Effector memory CD8-positive, alpha-beta T cell (primary cell): ENCODE measurements at regions not wholly inside any gene's neighbourhood (a gene's known extent, or its start where the extent isn't known, plus 50 kb on each side); places are given as distances from the start of the nearest gene placed in this dataset.

Experiments used
- ATAC-seq: fragments of 150-1000 bp; cut with Tn5 transposase; replicated peaks from 2 replicates; pipeline ENCODE4 v1.10.0; 2021; ENCODE audit warnings: mild to moderate bottlenecking, moderate library complexity
- DNase-seq, 3 experiments: peaks; one replicate each; pipeline ENCODE4 v3.0.0; 2021
- H3K27ac Mint-ChIP-seq, 2 donors: one replicate each; pipeline ENCODE4 v1.8.0; 2022; ENCODE audit warnings: mild to moderate bottlenecking in 2 of 2, mixed read lengths in 2 of 2, moderate library complexity in 2 of 2
- H3K27me3 Mint-ChIP-seq, 2 donors: one replicate each; pipeline ENCODE4 v1.8.0; 2022; ENCODE audit warnings: mixed read lengths in 2 of 2
- H3K36me3 Mint-ChIP-seq: one replicate; pipeline ENCODE4 v1.8.0; 2022; ENCODE audit warnings: mild to moderate bottlenecking, moderate library complexity, mixed read lengths; ENCODE audit not compliant: insufficient read depth
- H3K4me1 Mint-ChIP-seq, 2 donors: one replicate each; pipeline ENCODE4 v1.8.0; 2022; ENCODE audit warnings: low read depth in 2 of 2, mixed read lengths in 2 of 2
- H3K4me3 Mint-ChIP-seq, 2 donors: one replicate each; pipeline ENCODE4 v1.8.0; 2022; ENCODE audit warnings: mild to moderate bottlenecking in 2 of 2, mixed read lengths in 2 of 2, moderate library complexity in 2 of 2
- H3K9me3 Mint-ChIP-seq, 2 donors: one replicate each; pipeline ENCODE4 v1.8.0; 2022; ENCODE audit warnings: mixed read lengths in 2 of 2

DNA sequence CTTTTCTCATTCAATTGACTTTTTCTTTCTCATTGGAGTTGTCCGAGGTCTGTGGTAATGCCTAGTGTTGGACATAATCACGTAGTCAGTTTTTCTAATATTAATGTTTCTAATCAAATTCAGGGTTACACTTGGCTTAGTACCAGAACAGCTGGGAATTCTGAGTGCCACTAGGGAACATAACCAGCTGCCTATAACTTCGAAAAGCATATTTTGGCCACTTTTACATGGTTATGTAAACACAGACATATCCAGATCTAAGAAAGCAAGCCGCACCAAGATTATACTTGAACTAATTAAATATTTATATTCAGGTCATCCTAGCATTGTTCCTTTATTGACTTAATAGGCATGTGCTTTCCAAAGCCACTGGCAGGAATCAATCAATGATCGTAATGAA, 91.1 kb upstream of the ARHGAP28 start:
- Mint-ChIP-seq H3K4me1 (no peaks in the 10 kb centered on the region), H3K27me3 (no peaks in the 10 kb centered on the region), H3K36me3 (no peaks in the 10 kb centered on the region), H3K9me3 (peaks cover 7 to 13% of the 10 kb centered on the region in 2 donors), H3K4me3 (no peak overlapping the region), H3K27ac (no peak overlapping the region)
- DNase-seq, result no peak
- ATAC-seq, result no peak

DNA sequence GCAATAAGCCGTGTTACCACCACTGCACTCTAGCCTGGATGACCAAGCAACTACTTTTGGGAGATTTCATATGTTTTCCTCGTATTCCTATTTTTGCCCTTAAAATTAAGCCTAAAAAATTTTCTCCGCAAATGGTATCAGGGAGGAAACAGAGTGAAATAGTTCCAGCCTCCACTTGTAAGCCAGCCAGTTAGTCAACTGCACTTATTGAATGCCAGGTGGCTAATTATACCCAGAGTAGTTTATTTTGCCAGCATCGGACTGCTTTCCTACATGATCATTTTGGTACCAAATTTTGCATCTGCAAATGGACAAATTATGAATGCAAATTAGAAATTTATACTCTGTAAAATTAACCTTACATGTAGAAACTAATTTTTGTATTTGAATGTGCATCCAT, 90.2 kb upstream of the ARHGAP28 start:
- Mint-ChIP-seq H3K36me3 (no peaks in the 10 kb centered on the region), H3K4me1 (no peaks in the 10 kb centered on the region), H3K27me3 (no peaks in the 10 kb centered on the region), H3K9me3 (peaks cover 12 to 13% of the 10 kb centered on the region in 2 donors), H3K27ac (no peak overlapping the region), H3K4me3 (no peak overlapping the region)
- ATAC-seq (no peak), DNase-seq (no peak)

DNA sequence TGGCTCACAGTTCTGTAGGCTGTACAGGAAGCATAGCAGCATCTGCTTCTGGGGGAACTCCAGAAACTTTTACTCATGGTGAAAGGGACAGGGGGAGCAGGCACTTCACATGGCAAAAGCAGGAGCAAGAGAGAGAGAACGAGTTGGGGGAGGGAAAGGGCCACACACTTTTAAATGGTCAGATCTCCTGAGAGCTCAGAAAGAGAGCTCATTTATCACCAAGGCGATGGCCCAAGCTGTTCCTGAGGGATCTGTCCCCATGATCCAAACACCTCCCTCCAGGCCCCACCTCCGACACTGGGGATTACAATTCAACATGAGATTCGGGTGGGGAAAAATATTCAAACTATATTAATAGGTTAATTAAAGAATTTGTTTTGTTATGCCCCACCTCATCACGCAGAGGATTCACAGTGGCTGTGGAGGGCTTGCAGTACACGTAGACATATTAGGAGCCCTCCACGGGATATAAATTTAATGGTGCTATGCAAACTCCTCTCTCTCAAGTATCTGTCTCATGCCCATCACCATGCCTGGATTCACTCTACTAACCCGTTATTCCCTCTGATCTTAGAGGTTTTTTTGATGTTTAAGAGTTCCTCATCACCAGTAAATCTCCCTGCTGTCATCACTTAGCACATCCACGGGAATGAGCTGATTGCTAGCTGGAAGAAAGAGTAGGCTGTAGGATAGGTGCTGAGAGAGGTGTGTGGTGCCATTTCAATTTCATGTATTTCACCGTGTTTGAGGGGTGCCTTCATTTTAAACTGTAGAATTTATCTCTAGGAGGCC, 84.5 kb upstream of the ARHGAP28 start:
- H3K27me3 Mint-ChIP-seq, result no peaks in the 10 kb centered on the region
- no peaks in the 10 kb centered on the region for H3K4me1 Mint-ChIP-seq
- H3K36me3 Mint-ChIP-seq, result no peaks in the 10 kb centered on the region
- peaks cover 14% of the 10 kb centered on the region in 2 donors for H3K9me3 Mint-ChIP-seq
- H3K4me3 Mint-ChIP-seq, result no peak overlapping the region
- H3K27ac Mint-ChIP-seq, result no peak overlapping the region
- ATAC-seq (no peak), DNase-seq (no peak)

- Mint-ChIP-seq H3K9me3 (peaks cover 14 to 23% of the 10 kb centered on the region in 2 donors), H3K4me1 (no peaks in the 10 kb centered on the region), H3K4me3 (no peak overlapping the region), H3K27ac (no peak overlapping the region), H3K27me3 (no peaks in the 10 kb centered on the region), H3K36me3 (no peaks in the 10 kb centered on the region)
- ATAC-seq (no peak), DNase-seq (no peak)
Observed at GRCh38 chr18:6646801-6647200, 82.7 kb upstream of the ARHGAP28 start.

- Mint-ChIP-seq H3K4me3 (no peak overlapping the region), H3K4me1 (no peaks in the 10 kb centered on the region), H3K27me3 (no peaks in the 10 kb centered on the region), H3K9me3 (peaks cover 17 to 25% of the 10 kb centered on the region in 2 donors), H3K36me3 (no peaks in the 10 kb centered on the region), H3K27ac (no peak overlapping the region)
- ATAC-seq (no peak), DNase-seq (no peak)
Observed at GRCh38 chr18:6648581-6648980, 80.9 kb upstream of the ARHGAP28 start.

GRCh38 chr18:6649421-6650126, 79.9 kb upstream of the ARHGAP28 start:
- Mint-ChIP-seq H3K27ac (no peak overlapping the region), H3K27me3 (no peaks in the 10 kb centered on the region), H3K4me3 (no peak overlapping the region), H3K4me1 (no peaks in the 10 kb centered on the region), H3K36me3 (no peaks in the 10 kb centered on the region), H3K9me3 (peaks cover 15 to 30% of the 10 kb centered on the region in 2 donors)
- DNase-seq (no peak), ATAC-seq (no peak)

GRCh38 chr18:6650127-6650507, 79.4 kb upstream of the ARHGAP28 start:
- DNase-seq (no peak), ATAC-seq (no peak)
- H3K36me3 Mint-ChIP-seq, result no peaks in the 10 kb centered on the region
- no peaks in the 10 kb centered on the region for H3K27me3 Mint-ChIP-seq
- H3K9me3 Mint-ChIP-seq, result peaks cover 15 to 30% of the 10 kb centered on the region in 2 donors
- H3K4me1 Mint-ChIP-seq, result no peaks in the 10 kb centered on the region
- no peak overlapping the region for H3K27ac Mint-ChIP-seq
- no peak overlapping the region for H3K4me3 Mint-ChIP-seq

DNA sequence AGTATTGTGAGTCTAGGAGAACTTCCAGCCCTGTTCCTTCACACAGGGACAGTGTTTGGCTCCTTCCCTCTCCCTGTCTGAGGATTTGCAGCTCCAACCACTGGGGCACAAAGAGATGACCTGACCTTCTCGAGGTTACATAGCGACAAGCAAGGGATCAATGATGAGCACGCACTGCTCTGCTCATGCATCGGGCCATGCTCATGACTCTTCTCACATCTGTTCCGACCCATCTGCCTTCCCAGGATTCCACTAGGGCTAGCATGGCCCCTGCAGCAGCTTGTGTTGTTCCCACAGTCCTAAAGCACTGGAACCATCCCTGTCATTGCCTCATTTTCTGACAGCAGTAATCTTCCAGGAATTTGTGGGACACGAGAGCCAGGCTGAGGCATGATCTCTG, 78.8 kb upstream of the ARHGAP28 start:
- no peak for DNase-seq
- H3K4me3 Mint-ChIP-seq, result no peak overlapping the region
- no peak overlapping the region for H3K27ac Mint-ChIP-seq
- no peaks in the 10 kb centered on the region for H3K36me3 Mint-ChIP-seq
- no peaks in the 10 kb centered on the region for H3K4me1 Mint-ChIP-seq
- ATAC-seq, result no peak
- H3K27me3 Mint-ChIP-seq, result no peaks in the 10 kb centered on the region
- H3K9me3 Mint-ChIP-seq, result peaks cover 20 to 30% of the 10 kb centered on the region in 2 donors

DNA sequence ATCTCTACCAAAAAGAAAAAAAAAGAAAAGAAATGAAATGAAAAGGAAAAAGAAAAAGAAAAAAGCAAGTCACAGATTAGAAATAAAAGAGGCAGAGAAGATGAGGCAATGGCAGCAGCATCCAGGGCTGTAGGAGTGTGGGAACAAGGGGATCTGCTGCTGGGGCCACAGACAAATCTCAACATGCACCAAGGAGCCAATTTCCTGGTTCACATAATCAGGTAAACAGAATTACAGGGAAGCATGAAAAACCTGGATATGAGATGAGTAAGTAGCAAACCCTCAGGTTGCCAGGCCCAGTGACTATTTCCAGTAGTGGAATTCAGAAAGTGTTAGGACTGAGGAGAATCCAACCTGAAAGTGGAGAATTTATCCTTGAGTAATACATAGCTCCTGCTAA, 77.4 kb upstream of the ARHGAP28 start:
- DNase-seq, result no peak
- ATAC-seq, result no peak
- Mint-ChIP-seq H3K9me3 (peaks cover 16 to 22% of the 10 kb centered on the region in 2 donors), H3K27me3 (no peaks in the 10 kb centered on the region), H3K36me3 (no peaks in the 10 kb centered on the region), H3K4me1 (no peaks in the 10 kb centered on the region), H3K27ac (no peak overlapping the region), H3K4me3 (no peak overlapping the region)

GRCh38 chr18:6653880-6654279, 75.6 kb upstream of the ARHGAP28 start:
- no peak overlapping the region for H3K4me3 Mint-ChIP-seq
- no peaks in the 10 kb centered on the region for H3K4me1 Mint-ChIP-seq
- no peaks in the 10 kb centered on the region for H3K27me3 Mint-ChIP-seq
- DNase-seq, result no peak
- ATAC-seq, result no peak
- H3K9me3 Mint-ChIP-seq, result peaks cover 16 to 22% of the 10 kb centered on the region in 2 donors
- no peak overlapping the region for H3K27ac Mint-ChIP-seq
- no peaks in the 10 kb centered on the region for H3K36me3 Mint-ChIP-seq

DNA sequence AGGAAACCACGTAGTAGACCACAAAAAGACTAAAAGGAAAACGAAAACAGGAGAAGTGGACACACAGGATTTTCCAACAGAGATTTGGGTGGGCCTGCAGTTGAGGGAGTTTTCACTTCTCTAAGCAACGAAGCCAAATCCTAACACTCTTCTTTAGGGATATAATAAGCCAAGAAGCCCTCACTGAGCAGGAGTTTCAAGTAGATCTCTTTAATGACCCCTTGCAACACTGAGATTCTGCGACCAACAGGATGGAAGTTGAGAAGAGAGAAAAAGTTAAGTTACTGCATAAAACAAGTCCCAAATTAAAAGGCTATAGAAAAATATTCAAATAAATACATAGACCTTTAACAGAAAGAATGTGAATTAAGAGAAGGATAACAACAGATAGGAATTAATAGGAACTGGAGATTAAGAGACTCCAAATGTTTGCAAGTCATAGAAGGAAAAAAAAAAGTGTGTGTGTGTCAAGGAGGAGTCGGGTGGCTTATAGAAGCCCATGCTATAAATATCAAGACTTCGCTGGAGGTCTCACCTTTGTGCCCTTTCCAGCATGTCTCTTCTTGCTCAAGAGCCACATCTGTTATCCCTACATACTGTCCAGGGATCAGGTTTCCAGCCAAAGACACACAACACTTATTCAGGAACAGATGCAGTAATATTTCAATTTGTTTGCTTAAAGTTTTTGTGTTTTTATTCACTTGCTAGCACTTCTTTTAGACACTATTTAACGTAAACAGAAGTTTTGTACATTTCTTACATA, 69.4 kb upstream of the ARHGAP28 start:
- H3K9me3 Mint-ChIP-seq, result peaks cover 0 to 8% of the 10 kb centered on the region in 2 donors
- H3K4me1 Mint-ChIP-seq, result no peaks in the 10 kb centered on the region
- no peaks in the 10 kb centered on the region for H3K27me3 Mint-ChIP-seq
- H3K4me3 Mint-ChIP-seq, result no peak overlapping the region
- H3K27ac Mint-ChIP-seq, result no peak overlapping the region
- ATAC-seq, result no peak
- no peaks in the 10 kb centered on the region for H3K36me3 Mint-ChIP-seq
- no peak for DNase-seq

DNA sequence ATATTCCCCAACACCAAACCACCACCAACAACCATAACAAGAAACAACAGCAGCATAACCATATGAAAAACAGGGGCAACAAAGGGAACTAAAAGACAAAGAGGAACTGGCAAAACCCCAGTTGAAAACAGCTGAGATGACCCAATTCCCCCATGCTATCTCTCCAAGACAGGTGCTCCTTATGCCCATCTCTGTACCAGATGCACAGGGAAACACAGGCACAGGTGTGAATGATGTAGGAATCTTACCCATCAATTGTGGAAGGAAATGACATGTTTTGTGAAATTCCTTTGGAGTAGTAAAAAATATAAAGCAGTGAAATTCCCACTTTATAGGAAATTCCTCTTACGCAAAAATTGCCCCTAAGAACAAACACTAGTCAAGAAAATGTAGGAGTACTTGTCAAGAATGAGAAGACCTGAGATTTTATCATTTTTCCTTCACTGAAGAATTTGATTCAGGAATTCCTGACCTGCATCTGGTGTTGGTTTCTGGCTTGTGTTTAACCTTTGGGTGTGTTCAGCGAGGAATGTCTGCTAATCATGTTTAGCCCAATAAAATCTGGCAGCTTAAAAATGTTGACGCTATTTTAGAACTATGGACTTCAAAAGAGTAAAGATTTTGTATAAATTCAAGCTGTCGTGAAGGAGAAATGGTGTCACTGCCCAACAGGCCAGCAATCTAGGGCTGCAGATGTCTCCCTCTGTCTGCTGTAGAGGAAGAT, 67.7 kb upstream of the ARHGAP28 start:
- DNase-seq (no peak), ATAC-seq (no peak)
- no peak overlapping the region for H3K4me3 Mint-ChIP-seq
- H3K9me3 Mint-ChIP-seq, result peaks cover 0 to 2% of the 10 kb centered on the region in 2 donors
- no peak overlapping the region for H3K27ac Mint-ChIP-seq
- no peaks in the 10 kb centered on the region for H3K36me3 Mint-ChIP-seq
- H3K4me1 Mint-ChIP-seq, result no peaks in the 10 kb centered on the region
- H3K27me3 Mint-ChIP-seq, result no peaks in the 10 kb centered on the region

- Mint-ChIP-seq H3K27ac (no peak overlapping the region), H3K9me3 (peaks cover 3 to 5% of the 10 kb centered on the region in 2 donors), H3K4me1 (no peaks in the 10 kb centered on the region), H3K27me3 (no peaks in the 10 kb centered on the region), H3K36me3 (no peaks in the 10 kb centered on the region), H3K4me3 (no peak overlapping the region)
- DNase-seq (no peak), ATAC-seq (no peak)
Observed at GRCh38 chr18:6666012-6666685, 63.4 kb upstream of the ARHGAP28 start.
